ENCODE measurements at regions not wholly inside any gene's neighbourhood (a gene's known extent, or its start where the extent isn't known, plus 50 kb on each side); places are given as distances from the start of the nearest gene placed in this dataset.
A peak's percentile ranks its signal among the peaks of the same experiment; 100 is the strongest.

DNA sequence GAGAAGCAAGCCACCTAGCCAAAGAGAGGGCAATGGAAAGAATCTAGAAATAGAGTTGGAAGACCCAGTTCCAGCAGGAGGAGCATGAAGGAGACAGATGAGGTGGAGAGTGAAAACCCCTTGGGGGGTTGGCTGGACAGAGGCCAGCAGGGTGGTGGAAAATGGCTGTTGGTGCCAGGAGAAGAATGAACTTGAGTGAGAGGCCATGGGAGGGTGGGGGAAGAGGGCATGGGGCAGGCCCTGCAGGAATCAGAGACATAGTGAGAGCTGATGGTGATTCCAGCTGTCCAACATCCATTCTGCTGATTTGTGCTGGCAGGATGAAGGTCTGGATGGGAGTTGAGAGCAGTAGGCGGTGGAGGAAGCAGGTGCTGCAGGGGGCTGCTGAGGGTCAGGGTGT lies 108.0 kb upstream of the TNP1 start:
- in situ Hi-C loops (cut with HindIII; ENCODE audit: low sequenced_read_pairs): no loop called here
- no peak for TF ChIP-seq CTCF (IDR thresholded peaks at IDR 0.05; ENCODE audit: low read depth, low read length)
- no peak overlapping the region for H3K4me3 ChIP-seq (ENCODE audit: low read depth, low read length)
- no peak for DNase-seq (ENCODE audit: low read depth, low spot score)

- no peak for TF ChIP-seq CTCF (IDR thresholded peaks at IDR 0.05; ENCODE audit: low read depth, low read length)
- H3K4me3 ChIP-seq (ENCODE audit: low read depth, low read length): no peak overlapping the region
- in situ Hi-C loops (cut with HindIII; ENCODE audit: low sequenced_read_pairs): no loop called here
- no peak for DNase-seq (ENCODE audit: low read depth, low spot score)
Observed at GRCh38 chr2:216960671-216961268, 100.9 kb upstream of the TNP1 start.

DNA sequence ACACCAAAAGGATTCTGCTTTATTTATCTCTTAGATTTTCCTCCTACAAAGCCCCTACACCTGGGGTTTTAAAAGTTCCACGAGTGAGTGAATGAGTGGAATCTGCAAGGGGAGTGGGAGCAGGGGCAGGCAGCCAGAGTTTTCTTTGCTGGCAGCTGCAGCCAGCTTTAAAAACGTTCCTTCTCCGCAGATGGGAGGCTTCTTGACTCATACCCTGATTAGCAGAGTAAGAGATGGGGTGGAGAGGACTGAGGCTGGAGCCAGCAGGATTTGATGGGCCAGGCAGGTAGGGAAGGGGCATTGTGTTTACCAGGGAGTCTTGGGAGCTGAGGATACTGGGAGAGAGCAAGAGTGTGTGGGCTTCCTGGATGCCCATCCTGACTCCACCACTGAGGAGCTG lies 99.6 kb upstream of the TNP1 start:
- no peak overlapping the region for H3K4me3 ChIP-seq (ENCODE audit: low read depth, low read length)
- in situ Hi-C loops (cut with HindIII; ENCODE audit: low sequenced_read_pairs): no loop called here
- no peak for TF ChIP-seq CTCF (IDR thresholded peaks at IDR 0.05; ENCODE audit: low read depth, low read length)
- no peak for DNase-seq (ENCODE audit: low read depth, low spot score)

DNA sequence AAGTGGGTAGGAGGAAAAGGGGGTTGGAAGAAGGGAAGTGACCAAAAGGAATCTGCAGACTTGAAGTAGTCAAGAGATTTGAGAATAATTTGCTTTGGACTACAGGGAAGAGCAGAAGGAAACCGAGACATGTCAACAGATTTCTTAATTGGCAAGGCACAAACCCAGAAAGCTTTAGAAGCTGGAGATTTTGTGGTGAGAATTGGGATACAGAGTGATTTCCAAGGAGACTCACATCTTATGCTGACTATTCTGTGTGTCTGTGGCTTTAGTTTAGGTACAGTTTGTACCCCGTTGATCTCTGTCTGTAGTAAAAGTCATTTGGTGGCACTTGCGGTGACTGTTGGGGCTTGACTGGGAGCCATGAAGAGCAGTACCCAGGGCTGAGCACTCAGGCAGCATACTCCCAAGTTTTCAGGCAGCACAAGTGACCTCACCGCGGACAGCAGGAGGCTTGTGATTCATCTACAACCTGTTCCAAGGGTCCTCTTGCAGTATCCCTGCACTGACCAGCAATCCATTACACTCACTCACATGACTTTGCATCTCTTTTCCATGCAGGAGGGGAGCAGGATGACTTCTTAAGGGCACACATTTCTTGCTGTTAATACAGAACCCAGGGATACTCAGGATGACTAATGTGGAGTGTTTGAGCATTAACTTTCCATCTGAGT lies 97.1 kb upstream of the TNP1 start:
- in situ Hi-C loops (cut with HindIII; ENCODE audit: low sequenced_read_pairs): no loop called here
- no peak for TF ChIP-seq CTCF (IDR thresholded peaks at IDR 0.05; ENCODE audit: low read depth, low read length)
- H3K4me3 ChIP-seq (ENCODE audit: low read depth, low read length): no peak overlapping the region
- DNase-seq (ENCODE audit: low read depth, low spot score): peak; percentile 70

GRCh38 chr2:216951171-216951570 lies 91.3 kb upstream of the TNP1 start:
- in situ Hi-C loops (cut with HindIII; ENCODE audit: low sequenced_read_pairs): no loop called here
- TF ChIP-seq CTCF (IDR thresholded peaks at IDR 0.05; ENCODE audit: low read depth, low read length): no peak
- DNase-seq (ENCODE audit: low read depth, low spot score): no peak

DNA sequence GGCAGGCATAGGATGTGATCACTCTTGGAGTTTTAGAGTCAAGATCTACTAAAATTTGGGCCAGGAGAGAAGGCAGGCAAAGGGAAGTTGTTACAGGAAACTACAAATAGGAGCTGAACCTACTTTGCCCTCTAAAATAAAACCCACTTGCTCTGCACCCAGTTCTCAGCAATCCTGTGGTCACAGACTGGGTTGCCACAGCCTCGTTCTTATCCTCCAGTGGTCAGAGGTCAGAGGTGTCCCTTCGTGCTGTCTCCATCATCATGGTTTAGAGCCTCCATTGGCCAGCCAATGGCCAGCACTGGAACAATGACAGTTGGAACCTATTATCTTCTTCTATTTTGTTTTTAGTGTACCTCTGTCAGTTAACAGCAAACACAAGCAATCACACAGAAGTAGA lies 90.7 kb upstream of the TNP1 start:
- TF ChIP-seq CTCF (IDR thresholded peaks at IDR 0.05; ENCODE audit: low read depth, low read length): no peak
- DNase-seq (ENCODE audit: low read depth, low spot score): no peak
- no peak overlapping the region for H3K4me3 ChIP-seq (ENCODE audit: low read depth, low read length)
- in situ Hi-C loops (cut with HindIII; ENCODE audit: low sequenced_read_pairs): no loop called here

More at GRCh38 chr2:216951171-216951570, 91.3 kb upstream of the TNP1 start:
- no peak overlapping the region for H3K4me3 ChIP-seq (ENCODE audit: low read depth, low read length)

Measured in astrocyte of the spinal cord (primary cell).